SK-N-SH treated with all-trans-retinoic acid at 6 μM for 48 hours (cell line): ENCODE measurements at regions not wholly inside any gene's neighbourhood (a gene's known extent, or its start where the extent isn't known, plus 50 kb on each side); places are given as distances from the start of the nearest gene placed in this dataset.
A peak's percentile ranks its signal among the peaks of the same experiment; 100 is the strongest.

Experiments
- ATAC-seq: fragments of 200-7000 bp; cut with Tn5 transposase; 3 replicates; pipeline ENCODE4 v1.9.1; 2020; ENCODE audit warnings: mild to moderate bottlenecking, moderate library complexity
- ARNTL ChIP-seq: fragments of 450-650 bp; formaldehyde crosslinking; IDR thresholded peaks from 2 replicates; pipeline ENCODE4 v1.5.0; 2020; ENCODE audit warnings: low read depth, mild to moderate bottlenecking, moderate library complexity, borderline replicate concordance
- BACH2 ChIP-seq: fragments of 250-450 bp; sonication (Bioruptor Pico); IDR thresholded peaks from 2 replicates; pipeline ENCODE4 v1.9.0; 2021; ENCODE audit warnings: mild to moderate bottlenecking, borderline replicate concordance
- CSDC2 ChIP-seq: fragments of 250-450 bp; sonication (Bioruptor Pico); IDR thresholded peaks from 2 replicates; pipeline ENCODE4 v1.5.0; 2020; ENCODE audit warnings: mild to moderate bottlenecking, moderate library complexity
- ESRRG ChIP-seq: fragments of 250-450 bp; sonication (Bioruptor Pico); IDR thresholded peaks from 2 replicates; pipeline ENCODE4 v1.6.1; 2021; ENCODE audit warnings: mild to moderate bottlenecking
- GLIS3 ChIP-seq: fragments of 250-450 bp; sonication (Bioruptor Pico); IDR thresholded peaks from 2 replicates; pipeline ENCODE4 v1.5.0; 2020; ENCODE audit warnings: mild to moderate bottlenecking, moderate library complexity
- ISL1 ChIP-seq: fragments of 250-450 bp; sonication (Bioruptor Pico); IDR thresholded peaks from 2 replicates; pipeline ENCODE4 v2.1.2; 2022; ENCODE audit warnings: mild to moderate bottlenecking, moderate library complexity
- OSR1 ChIP-seq: fragments of 250-450 bp; sonication (Bioruptor Pico); IDR thresholded peaks from 2 replicates; pipeline ENCODE4 v1.8.0; 2022; ENCODE audit warnings: moderate library complexity, mild to moderate bottlenecking, inconsistent platforms
- PPARA ChIP-seq: fragments of 250-450 bp; sonication (Bioruptor Pico); IDR thresholded peaks from 2 replicates; pipeline ENCODE4 v1.5.0; 2020; ENCODE audit warnings: mild to moderate bottlenecking, borderline replicate concordance
- SNAI2 ChIP-seq: fragments of 250-450 bp; sonication (Bioruptor Pico); IDR thresholded peaks from 2 replicates; pipeline ENCODE4 v1.5.0; 2020; ENCODE audit warnings: mild to moderate bottlenecking, moderate library complexity
- TCF4 ChIP-seq: fragments of 250-450 bp; sonication (Bioruptor Pico); IDR thresholded peaks from 2 replicates; pipeline ENCODE4 v1.8.0; 2021; ENCODE audit warnings: mild to moderate bottlenecking, moderate library complexity, borderline replicate concordance
- TOX ChIP-seq: fragments of 250-450 bp; sonication (Bioruptor Pico); IDR thresholded peaks from 2 replicates; pipeline ENCODE4 v1.8.0; 2021; ENCODE audit warnings: mild to moderate bottlenecking, moderate library complexity, borderline replicate concordance
- ZC3H10 ChIP-seq: fragments of 250-450 bp; sonication (Bioruptor Pico); IDR thresholded peaks from 2 replicates; pipeline ENCODE4 v1.5.1; 2021; ENCODE audit warnings: mild to moderate bottlenecking, moderate library complexity
- ZFP3 ChIP-seq: fragments of 250-450 bp; sonication (Bioruptor Pico); IDR thresholded peaks from 2 replicates; pipeline ENCODE4 v1.5.0; 2020; ENCODE audit warnings: mild to moderate bottlenecking, moderate library complexity
- ZFP30 ChIP-seq: fragments of 450-650 bp; formaldehyde crosslinking; IDR thresholded peaks from 2 replicates; pipeline ENCODE4 v1.5.0; 2022; ENCODE audit warnings: mild to moderate bottlenecking, moderate library complexity
- ZNF565 ChIP-seq: fragments of 450-650 bp; formaldehyde crosslinking; conservative IDR thresholded peaks from 2 replicates; pipeline ENCODE4 v1.5.0; 2020; ENCODE audit warnings: low read depth, mild to moderate bottlenecking, moderate library complexity
- ZNF8 ChIP-seq: fragments of 450-650 bp; formaldehyde crosslinking; IDR thresholded peaks from 2 replicates; pipeline ENCODE4 v1.5.0; 2020; ENCODE audit warnings: mild to moderate bottlenecking, moderate library complexity
- TF ChIP-seq, protein P1 (sequence below): fragments of 250-450 bp; sonication (Bioruptor Pico); IDR thresholded peaks from 2 replicates; pipeline ENCODE4 v1.8.0; 2020; ENCODE audit warnings: mild to moderate bottlenecking, moderate library complexity, borderline replicate concordance
- TF ChIP-seq, protein P2 (sequence below): fragments of 250-450 bp; sonication (Bioruptor Pico); IDR thresholded peaks from 2 replicates; pipeline ENCODE4 v1.5.0; 2020; ENCODE audit warnings: mild to moderate bottlenecking, moderate library complexity
- TF ChIP-seq, protein P3 (sequence below): fragments of 250-450 bp; sonication (Bioruptor Pico); IDR thresholded peaks from 2 replicates; pipeline ENCODE4 v1.5.1; 2020; ENCODE audit warnings: low read depth, mild to moderate bottlenecking, moderate library complexity
- TF ChIP-seq, protein P4 (sequence below): fragments of 250-450 bp; sonication (Bioruptor Pico); IDR thresholded peaks from 2 replicates; pipeline ENCODE4 v1.8.0; 2021; ENCODE audit warnings: low read depth, mild to moderate bottlenecking, moderate library complexity, borderline replicate concordance
- TF ChIP-seq, protein P5 (sequence below): fragments of 250-450 bp; sonication (Bioruptor Pico); IDR thresholded peaks from 2 replicates; pipeline ENCODE4 v1.5.1; 2021; ENCODE audit warnings: mild to moderate bottlenecking, moderate library complexity

DNA sequence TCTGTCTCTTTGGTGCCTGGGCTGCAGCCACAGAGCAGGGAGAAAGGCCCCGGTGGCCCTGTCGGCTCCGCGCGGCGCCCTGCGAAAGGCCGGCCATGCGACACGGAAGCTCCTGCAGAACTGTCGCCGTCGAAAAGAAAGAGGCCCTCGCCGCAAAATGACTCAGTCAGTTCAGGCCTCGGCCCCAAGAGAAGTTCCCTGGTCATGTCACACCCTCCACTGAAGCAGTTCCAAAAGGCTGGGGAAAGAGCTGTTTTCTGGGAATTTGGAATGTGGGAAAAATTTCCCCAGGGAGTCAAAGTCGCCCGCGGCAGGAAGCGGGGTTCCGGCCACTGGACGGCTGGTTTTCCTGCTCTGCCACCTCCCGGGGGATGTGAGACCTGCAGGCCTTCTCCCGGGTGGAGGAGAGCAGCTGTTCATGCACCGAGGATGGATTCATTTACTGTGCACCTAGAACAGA is 115.8 kb upstream of the ZNF678 start:
- TF ChIP-seq TCF4 = no peak
- no peak for TF ChIP-seq ISL1 (CRISPR knock-in tag)
- no peak for TF ChIP-seq ZNF8
- TF ChIP-seq GLIS3 (CRISPR knock-in tag) = no peak
- TF ChIP-seq ZFP3 (CRISPR knock-in tag) = no peak
- no peak for TF ChIP-seq ARNTL
- TF ChIP-seq, protein P1, sequence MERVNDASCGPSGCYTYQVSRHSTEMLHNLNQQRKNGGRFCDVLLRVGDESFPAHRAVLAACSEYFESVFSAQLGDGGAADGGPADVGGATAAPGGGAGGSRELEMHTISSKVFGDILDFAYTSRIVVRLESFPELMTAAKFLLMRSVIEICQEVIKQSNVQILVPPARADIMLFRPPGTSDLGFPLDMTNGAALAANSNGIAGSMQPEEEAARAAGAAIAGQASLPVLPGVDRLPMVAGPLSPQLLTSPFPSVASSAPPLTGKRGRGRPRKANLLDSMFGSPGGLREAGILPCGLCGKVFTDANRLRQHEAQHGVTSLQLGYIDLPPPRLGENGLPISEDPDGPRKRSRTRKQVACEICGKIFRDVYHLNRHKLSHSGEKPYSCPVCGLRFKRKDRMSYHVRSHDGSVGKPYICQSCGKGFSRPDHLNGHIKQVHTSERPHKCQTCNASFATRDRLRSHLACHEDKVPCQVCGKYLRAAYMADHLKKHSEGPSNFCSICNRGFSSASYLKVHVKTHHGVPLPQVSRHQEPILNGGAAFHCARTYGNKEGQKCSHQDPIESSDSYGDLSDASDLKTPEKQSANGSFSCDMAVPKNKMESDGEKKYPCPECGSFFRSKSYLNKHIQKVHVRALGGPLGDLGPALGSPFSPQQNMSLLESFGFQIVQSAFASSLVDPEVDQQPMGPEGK (CRISPR knock-in tag) = no peak
- TF ChIP-seq CSDC2 (CRISPR knock-in tag) = no peak
- TF ChIP-seq SNAI2 (CRISPR knock-in tag) = no peak
- TF ChIP-seq, protein P2, sequence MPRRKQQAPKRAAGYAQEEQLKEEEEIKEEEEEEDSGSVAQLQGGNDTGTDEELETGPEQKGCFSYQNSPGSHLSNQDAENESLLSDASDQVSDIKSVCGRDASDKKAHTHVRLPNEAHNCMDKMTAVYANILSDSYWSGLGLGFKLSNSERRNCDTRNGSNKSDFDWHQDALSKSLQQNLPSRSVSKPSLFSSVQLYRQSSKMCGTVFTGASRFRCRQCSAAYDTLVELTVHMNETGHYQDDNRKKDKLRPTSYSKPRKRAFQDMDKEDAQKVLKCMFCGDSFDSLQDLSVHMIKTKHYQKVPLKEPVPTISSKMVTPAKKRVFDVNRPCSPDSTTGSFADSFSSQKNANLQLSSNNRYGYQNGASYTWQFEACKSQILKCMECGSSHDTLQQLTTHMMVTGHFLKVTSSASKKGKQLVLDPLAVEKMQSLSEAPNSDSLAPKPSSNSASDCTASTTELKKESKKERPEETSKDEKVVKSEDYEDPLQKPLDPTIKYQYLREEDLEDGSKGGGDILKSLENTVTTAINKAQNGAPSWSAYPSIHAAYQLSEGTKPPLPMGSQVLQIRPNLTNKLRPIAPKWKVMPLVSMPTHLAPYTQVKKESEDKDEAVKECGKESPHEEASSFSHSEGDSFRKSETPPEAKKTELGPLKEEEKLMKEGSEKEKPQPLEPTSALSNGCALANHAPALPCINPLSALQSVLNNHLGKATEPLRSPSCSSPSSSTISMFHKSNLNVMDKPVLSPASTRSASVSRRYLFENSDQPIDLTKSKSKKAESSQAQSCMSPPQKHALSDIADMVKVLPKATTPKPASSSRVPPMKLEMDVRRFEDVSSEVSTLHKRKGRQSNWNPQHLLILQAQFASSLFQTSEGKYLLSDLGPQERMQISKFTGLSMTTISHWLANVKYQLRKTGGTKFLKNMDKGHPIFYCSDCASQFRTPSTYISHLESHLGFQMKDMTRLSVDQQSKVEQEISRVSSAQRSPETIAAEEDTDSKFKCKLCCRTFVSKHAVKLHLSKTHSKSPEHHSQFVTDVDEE = no peak
- TF ChIP-seq, protein P3, sequence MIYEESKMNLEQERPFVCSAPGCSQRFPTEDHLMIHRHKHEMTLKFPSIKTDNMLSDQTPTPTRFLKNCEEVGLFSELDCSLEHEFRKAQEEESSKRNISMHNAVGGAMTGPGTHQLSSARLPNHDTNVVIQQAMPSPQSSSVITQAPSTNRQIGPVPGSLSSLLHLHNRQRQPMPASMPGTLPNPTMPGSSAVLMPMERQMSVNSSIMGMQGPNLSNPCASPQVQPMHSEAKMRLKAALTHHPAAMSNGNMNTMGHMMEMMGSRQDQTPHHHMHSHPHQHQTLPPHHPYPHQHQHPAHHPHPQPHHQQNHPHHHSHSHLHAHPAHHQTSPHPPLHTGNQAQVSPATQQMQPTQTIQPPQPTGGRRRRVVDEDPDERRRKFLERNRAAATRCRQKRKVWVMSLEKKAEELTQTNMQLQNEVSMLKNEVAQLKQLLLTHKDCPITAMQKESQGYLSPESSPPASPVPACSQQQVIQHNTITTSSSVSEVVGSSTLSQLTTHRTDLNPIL (CRISPR knock-in tag) = no peak
- TF ChIP-seq PPARA (CRISPR knock-in tag) = no peak
- TF ChIP-seq ZC3H10 (CRISPR knock-in tag) = no peak
- TF ChIP-seq, protein P4, sequence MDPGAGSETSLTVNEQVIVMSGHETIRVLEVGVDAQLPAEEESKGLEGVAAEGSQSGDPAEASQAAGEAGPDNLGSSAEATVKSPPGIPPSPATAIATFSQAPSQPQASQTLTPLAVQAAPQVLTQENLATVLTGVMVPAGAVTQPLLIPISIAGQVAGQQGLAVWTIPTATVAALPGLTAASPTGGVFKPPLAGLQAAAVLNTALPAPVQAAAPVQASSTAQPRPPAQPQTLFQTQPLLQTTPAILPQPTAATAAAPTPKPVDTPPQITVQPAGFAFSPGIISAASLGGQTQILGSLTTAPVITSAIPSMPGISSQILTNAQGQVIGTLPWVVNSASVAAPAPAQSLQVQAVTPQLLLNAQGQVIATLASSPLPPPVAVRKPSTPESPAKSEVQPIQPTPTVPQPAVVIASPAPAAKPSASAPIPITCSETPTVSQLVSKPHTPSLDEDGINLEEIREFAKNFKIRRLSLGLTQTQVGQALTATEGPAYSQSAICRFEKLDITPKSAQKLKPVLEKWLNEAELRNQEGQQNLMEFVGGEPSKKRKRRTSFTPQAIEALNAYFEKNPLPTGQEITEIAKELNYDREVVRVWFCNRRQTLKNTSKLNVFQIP (CRISPR knock-in tag) = no peak
- TF ChIP-seq OSR1 = no peak
- no peak for TF ChIP-seq TOX (CRISPR knock-in tag)
- no peak for TF ChIP-seq ZFP30 (CRISPR knock-in tag)
- TF ChIP-seq, protein P5, sequence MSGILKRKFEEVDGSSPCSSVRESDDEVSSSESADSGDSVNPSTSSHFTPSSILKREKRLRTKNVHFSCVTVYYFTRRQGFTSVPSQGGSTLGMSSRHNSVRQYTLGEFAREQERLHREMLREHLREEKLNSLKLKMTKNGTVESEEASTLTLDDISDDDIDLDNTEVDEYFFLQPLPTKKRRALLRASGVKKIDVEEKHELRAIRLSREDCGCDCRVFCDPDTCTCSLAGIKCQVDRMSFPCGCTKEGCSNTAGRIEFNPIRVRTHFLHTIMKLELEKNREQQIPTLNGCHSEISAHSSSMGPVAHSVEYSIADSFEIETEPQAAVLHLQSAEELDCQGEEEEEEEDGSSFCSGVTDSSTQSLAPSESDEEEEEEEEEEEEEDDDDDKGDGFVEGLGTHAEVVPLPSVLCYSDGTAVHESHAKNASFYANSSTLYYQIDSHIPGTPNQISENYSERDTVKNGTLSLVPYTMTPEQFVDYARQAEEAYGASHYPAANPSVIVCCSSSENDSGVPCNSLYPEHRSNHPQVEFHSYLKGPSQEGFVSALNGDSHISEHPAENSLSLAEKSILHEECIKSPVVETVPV (CRISPR knock-in tag) = no peak
- peak; percentile 34; the same call in 1 of the 3 replicates for ATAC-seq

DNA sequence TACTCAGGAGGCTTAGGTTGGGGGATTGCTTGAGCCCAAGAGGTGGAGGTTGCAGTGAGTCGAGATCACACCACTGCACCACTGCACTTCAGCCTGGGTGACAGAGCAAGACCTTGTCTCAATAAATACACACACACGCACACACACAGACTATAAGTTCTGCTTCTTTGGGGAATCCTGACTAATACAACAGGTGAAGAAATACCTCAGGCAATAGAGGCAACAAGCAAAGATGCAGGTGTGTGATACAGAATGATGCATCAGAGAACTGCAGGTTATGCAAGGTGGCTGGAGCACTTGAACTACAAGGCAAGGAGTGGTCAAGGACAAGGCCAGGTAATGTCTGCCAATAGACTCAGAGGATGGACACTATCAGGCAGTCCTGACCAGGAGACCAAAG is 117.6 kb upstream of the ZNF678 start:
- TF ChIP-seq ARNTL (no peak), TOX (CRISPR knock-in tag) (no peak), ZFP3 (CRISPR knock-in tag) (no peak), PPARA (CRISPR knock-in tag) (no peak), GLIS3 (CRISPR knock-in tag) (no peak), ESRRG (CRISPR knock-in tag) (no peak), ZNF565 (CRISPR knock-in tag) (no peak), BACH2 (CRISPR knock-in tag) (no peak), ZFP30 (CRISPR knock-in tag) (no peak)
- TF ChIP-seq, protein P2 = no peak
- ATAC-seq = no peak
